Panc1 (cell line): ENCODE measurements at regions not wholly inside any gene's neighbourhood (a gene's known extent, or its start where the extent isn't known, plus 50 kb on each side); places are given as distances from the start of the nearest gene placed in this dataset.

ENCODE experiments used
- ATAC-seq: fragments of 200-7000 bp; cut with Tn5 transposase; 2 replicates; pipeline ENCODE4 v1.9.1; 2020; ENCODE audit warnings: mild to moderate bottlenecking, moderate library complexity
- BruUV-seq: library from RNA; stranded (reverse); fragments of 400-500 nt; replicated peaks from 2 replicates; lab custom pipeline; 2021; lab: Mats Ljungman, UMichigan
- CTCF ChIA-PET: fragments of 300-600 bp; sonication (Branson Sonifier 250); formaldehyde crosslinking; loops from one replicate; lab custom pipeline; 2022; ENCODE audit warnings: antibody characterized with exemption; lab: Charles Lee
- POLR2A ChIA-PET: fragments of 300-600 bp; sonication (Branson Sonifier 250); formaldehyde crosslinking; loops from one replicate; lab custom pipeline; 2022; ENCODE audit warnings: antibody characterized with exemption; lab: Charles Lee
- DNase-seq: peaks from one replicate; pipeline ENCODE4 v3.0.0-alpha.2; 2010; ENCODE audit warnings: low read depth, low spot score
- H3K27ac ChIP-seq: 2 replicates; pipeline ENCODE4 v1.5.1; 2011; ENCODE audit warnings: mild to moderate bottlenecking, low read length, inconsistent platforms
- H3K27me3 ChIP-seq: fragments of 200-500 bp; sonication (Bioruptor generic); 2 replicates; pipeline ENCODE4 v1.6.0; 2014; ENCODE audit warnings: low read length, inconsistent platforms; ENCODE audit not compliant: control insufficient read depth, insufficient read depth
- H3K36me3 ChIP-seq: fragments of 200-500 bp; sonication (Bioruptor generic); 2 replicates; pipeline ENCODE4 v1.5.1; 2014; ENCODE audit warnings: inconsistent platforms, mild to moderate bottlenecking, low read length, moderate library complexity; ENCODE audit not compliant: control insufficient read depth, insufficient read depth
- H3K4me1 ChIP-seq: 2 replicates; pipeline ENCODE4 v1.5.1; 2011; ENCODE audit warnings: inconsistent platforms, mild to moderate bottlenecking, low read length, moderate library complexity; ENCODE audit not compliant: control insufficient read depth, insufficient read depth
- H3K4me3 ChIP-seq, 2 experiments: 2 replicates each; pipeline ENCODE4 v1.5.1; 2011 to 2012; ENCODE audit warnings: low read depth in 2 of 2, low read length in 2 of 2, mild to moderate bottlenecking in 2 of 2, inconsistent platforms in 1 of 2, moderate library complexity in 1 of 2
- H3K9me3 ChIP-seq: fragments of 200-500 bp; sonication (Bioruptor generic); 2 replicates; pipeline ENCODE4 v1.5.1; 2014; ENCODE audit warnings: low read depth, mild to moderate bottlenecking, inconsistent platforms, low read length, moderate library complexity; ENCODE audit not compliant: control insufficient read depth, insufficient read depth
- POLR2AphosphoS5 ChIP-seq: IDR thresholded peaks from 2 replicates; pipeline ENCODE4 v1.6.1; 2012; ENCODE audit warnings: mild to moderate bottlenecking, low read depth, low read length, moderate library complexity
- SIN3A ChIP-seq: IDR thresholded peaks from 2 replicates; pipeline ENCODE4 v1.6.1; 2012; ENCODE audit warnings: low read depth, mild to moderate bottlenecking, low read length, moderate library complexity, borderline replicate concordance; ENCODE audit not compliant: insufficient read depth
- TCF7L2 ChIP-seq: IDR thresholded peaks from 2 replicates; pipeline ENCODE4 v1.6.1; 2011; ENCODE audit warnings: mild to moderate bottlenecking, low read depth, low read length, inconsistent platforms
- in situ Hi-C: cut with HindIII; loops from 2 replicates; pipeline ENCODE4 v1.10.0; 2016; ENCODE audit warnings: low sequenced_read_pairs, low pct_unique_long_range_greater_than_20kb
- intact Hi-C: fragments of 100-400 bp; cut with micrococcal nuclease; formaldehyde crosslinking; loops from one replicate; pipeline ENCODE4 v1.10.0; 2022; ENCODE audit not compliant: unreplicated experiment
- TF ChIP-seq, protein P1 (sequence below), 2 experiments: IDR thresholded peaks; 2 replicates each; pipeline ENCODE4 v1.6.1; 2011 to 2012; ENCODE audit warnings: low read depth in 2 of 2, control low read depth in 1 of 2, low read length in 1 of 2, mild to moderate bottlenecking in 1 of 2, moderate library complexity in 1 of 2; ENCODE audit not compliant: insufficient read depth in 1 of 2
- TF ChIP-seq, protein P2 (sequence below): fragments of 450-650 bp; IDR thresholded peaks from 2 replicates; pipeline ENCODE4 v1.5.1; 2017; ENCODE audit warnings: mild to moderate bottlenecking

DNA sequence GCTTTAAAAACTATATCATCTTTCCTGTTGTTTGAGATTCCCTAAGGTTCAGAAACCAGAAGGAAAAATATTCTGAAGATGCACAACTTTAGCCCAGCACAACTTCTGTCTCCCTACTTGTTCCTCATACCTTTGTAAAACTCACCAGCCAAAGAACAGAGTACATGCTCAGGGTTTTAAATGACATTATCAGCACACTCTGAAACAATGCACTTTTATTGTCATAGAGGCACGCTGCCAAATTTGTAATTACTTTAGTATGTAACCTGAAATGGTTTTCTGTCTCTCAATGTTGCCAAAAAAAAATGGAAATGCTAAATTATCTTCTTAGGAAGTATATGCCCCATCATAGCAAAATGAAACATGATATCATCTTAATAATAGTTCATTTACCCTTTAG, 383.6 kb upstream of the CDH6 start:
- H3K27me3 ChIP-seq: no peaks in the 10 kb centered on the region
- no peaks in the 10 kb centered on the region; the same call in 1 of the 2 replicates for H3K9me3 ChIP-seq
- TF ChIP-seq POLR2AphosphoS5 (no peak), SIN3A (no peak), TCF7L2 (no peak)
- TF ChIP-seq, protein P1, sequence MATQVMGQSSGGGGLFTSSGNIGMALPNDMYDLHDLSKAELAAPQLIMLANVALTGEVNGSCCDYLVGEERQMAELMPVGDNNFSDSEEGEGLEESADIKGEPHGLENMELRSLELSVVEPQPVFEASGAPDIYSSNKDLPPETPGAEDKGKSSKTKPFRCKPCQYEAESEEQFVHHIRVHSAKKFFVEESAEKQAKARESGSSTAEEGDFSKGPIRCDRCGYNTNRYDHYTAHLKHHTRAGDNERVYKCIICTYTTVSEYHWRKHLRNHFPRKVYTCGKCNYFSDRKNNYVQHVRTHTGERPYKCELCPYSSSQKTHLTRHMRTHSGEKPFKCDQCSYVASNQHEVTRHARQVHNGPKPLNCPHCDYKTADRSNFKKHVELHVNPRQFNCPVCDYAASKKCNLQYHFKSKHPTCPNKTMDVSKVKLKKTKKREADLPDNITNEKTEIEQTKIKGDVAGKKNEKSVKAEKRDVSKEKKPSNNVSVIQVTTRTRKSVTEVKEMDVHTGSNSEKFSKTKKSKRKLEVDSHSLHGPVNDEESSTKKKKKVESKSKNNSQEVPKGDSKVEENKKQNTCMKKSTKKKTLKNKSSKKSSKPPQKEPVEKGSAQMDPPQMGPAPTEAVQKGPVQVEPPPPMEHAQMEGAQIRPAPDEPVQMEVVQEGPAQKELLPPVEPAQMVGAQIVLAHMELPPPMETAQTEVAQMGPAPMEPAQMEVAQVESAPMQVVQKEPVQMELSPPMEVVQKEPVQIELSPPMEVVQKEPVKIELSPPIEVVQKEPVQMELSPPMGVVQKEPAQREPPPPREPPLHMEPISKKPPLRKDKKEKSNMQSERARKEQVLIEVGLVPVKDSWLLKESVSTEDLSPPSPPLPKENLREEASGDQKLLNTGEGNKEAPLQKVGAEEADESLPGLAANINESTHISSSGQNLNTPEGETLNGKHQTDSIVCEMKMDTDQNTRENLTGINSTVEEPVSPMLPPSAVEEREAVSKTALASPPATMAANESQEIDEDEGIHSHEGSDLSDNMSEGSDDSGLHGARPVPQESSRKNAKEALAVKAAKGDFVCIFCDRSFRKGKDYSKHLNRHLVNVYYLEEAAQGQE (IDR thresholded peaks at IDR 0.05; ENCODE audit: insufficient read depth in 1 of 2, low read depth in 2 of 2, low read length in 1 of 2): no peak
- TF ChIP-seq, protein P2, sequence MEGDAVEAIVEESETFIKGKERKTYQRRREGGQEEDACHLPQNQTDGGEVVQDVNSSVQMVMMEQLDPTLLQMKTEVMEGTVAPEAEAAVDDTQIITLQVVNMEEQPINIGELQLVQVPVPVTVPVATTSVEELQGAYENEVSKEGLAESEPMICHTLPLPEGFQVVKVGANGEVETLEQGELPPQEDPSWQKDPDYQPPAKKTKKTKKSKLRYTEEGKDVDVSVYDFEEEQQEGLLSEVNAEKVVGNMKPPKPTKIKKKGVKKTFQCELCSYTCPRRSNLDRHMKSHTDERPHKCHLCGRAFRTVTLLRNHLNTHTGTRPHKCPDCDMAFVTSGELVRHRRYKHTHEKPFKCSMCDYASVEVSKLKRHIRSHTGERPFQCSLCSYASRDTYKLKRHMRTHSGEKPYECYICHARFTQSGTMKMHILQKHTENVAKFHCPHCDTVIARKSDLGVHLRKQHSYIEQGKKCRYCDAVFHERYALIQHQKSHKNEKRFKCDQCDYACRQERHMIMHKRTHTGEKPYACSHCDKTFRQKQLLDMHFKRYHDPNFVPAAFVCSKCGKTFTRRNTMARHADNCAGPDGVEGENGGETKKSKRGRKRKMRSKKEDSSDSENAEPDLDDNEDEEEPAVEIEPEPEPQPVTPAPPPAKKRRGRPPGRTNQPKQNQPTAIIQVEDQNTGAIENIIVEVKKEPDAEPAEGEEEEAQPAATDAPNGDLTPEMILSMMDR: no peak
- no peak overlapping the region for H3K4me3 ChIP-seq
- no peaks in the 10 kb centered on the region for H3K36me3 ChIP-seq
- ATAC-seq: no peak
- H3K4me1 ChIP-seq: no peaks in the 10 kb centered on the region; the same call in 1 of the 2 replicates
- in situ Hi-C loops: no loop called here
- no peak for DNase-seq
- no TSS peak for BruUV-seq
- H3K27ac ChIP-seq: no peak overlapping the region
- ChIA-PET POLR2A (no interaction called here), CTCF (no interaction called here)
- intact Hi-C loops: no loop called here

DNA sequence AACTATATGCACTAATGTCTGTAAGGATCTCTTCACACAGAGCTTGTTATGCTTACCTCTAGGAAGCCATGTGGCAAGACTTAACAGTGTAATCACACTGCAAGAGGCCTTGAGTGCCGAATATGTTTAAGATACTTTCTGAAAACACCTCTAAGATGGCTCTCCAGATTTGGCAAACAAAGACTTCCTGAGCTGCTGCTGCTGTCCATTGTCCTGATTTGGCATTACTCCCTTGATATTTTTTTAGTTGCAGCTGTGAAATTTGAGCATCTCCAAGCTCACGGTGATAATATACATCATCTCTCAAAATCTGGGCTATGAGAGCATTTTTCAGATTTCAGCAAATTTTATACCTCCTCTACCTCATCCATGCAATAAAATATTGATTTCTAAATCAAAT, 384.5 kb upstream of the CDH6 start:
- no TSS peak for BruUV-seq

More for the DNA sequence above, 384.5 kb upstream of the CDH6 start:
- no peak overlapping the region for H3K27ac ChIP-seq
- intact Hi-C loops (no loop called here), in situ Hi-C loops (no loop called here)
- ChIA-PET POLR2A (no interaction called here), CTCF (no interaction called here)
- no peaks in the 10 kb centered on the region for H3K27me3 ChIP-seq
- H3K9me3 ChIP-seq: no peaks in the 10 kb centered on the region; the same call in 1 of the 2 replicates
- no peaks in the 10 kb centered on the region; the same call in 1 of the 2 replicates for H3K4me1 ChIP-seq
- H3K36me3 ChIP-seq: no peaks in the 10 kb centered on the region
- ATAC-seq: no peak
- DNase-seq: no peak
- no peak overlapping the region for H3K4me3 ChIP-seq
- TF ChIP-seq, protein P1 (IDR thresholded peaks at IDR 0.05; ENCODE audit: insufficient read depth in 1 of 2, low read depth in 2 of 2, low read length in 1 of 2): peak; percentile 75 to 79
- TF ChIP-seq, protein P2: no peak
